Neural crest cell (in vitro differentiated cells): ENCODE measurements at regions not wholly inside any gene's neighbourhood (a gene's known extent, or its start where the extent isn't known, plus 50 kb on each side); places are given as distances from the start of the nearest gene placed in this dataset.

ENCODE experiments used
- DNase-seq: peaks from one replicate; pipeline ENCODE4 v3.0.0; 2021; ENCODE audit warnings: low read depth, mixed read lengths, low spot score
- H3K27ac Mint-ChIP-seq: one replicate; pipeline ENCODE4 v1.8.0; 2021; ENCODE audit warnings: mild to moderate bottlenecking, mixed read lengths; ENCODE audit not compliant: unreplicated experiment
- H3K27me3 Mint-ChIP-seq: 2 replicates; pipeline ENCODE4 v1.8.0; 2021; ENCODE audit warnings: low read depth, mild to moderate bottlenecking, mixed read lengths
- H3K36me3 Mint-ChIP-seq: 2 replicates; pipeline ENCODE4 v1.8.0; 2021; ENCODE audit warnings: low read depth, mild to moderate bottlenecking, mixed read lengths
- H3K4me1 Mint-ChIP-seq: 2 replicates; pipeline ENCODE4 v1.8.0; 2021; ENCODE audit warnings: mixed read lengths
- H3K4me3 Mint-ChIP-seq: one replicate; pipeline ENCODE4 v1.8.0; 2021; ENCODE audit warnings: mild to moderate bottlenecking, mixed read lengths
- H3K9me3 Mint-ChIP-seq: 2 replicates; pipeline ENCODE4 v1.8.0; 2021; ENCODE audit warnings: mixed read lengths
- CTCF ChIP-seq: fragments of 200-600 bp; sonication (generic); conservative IDR thresholded peaks from 2 replicates; pipeline ENCODE4 v1.5.0; 2021; ENCODE audit warnings: antibody characterized with exemption, mild to moderate bottlenecking

DNA sequence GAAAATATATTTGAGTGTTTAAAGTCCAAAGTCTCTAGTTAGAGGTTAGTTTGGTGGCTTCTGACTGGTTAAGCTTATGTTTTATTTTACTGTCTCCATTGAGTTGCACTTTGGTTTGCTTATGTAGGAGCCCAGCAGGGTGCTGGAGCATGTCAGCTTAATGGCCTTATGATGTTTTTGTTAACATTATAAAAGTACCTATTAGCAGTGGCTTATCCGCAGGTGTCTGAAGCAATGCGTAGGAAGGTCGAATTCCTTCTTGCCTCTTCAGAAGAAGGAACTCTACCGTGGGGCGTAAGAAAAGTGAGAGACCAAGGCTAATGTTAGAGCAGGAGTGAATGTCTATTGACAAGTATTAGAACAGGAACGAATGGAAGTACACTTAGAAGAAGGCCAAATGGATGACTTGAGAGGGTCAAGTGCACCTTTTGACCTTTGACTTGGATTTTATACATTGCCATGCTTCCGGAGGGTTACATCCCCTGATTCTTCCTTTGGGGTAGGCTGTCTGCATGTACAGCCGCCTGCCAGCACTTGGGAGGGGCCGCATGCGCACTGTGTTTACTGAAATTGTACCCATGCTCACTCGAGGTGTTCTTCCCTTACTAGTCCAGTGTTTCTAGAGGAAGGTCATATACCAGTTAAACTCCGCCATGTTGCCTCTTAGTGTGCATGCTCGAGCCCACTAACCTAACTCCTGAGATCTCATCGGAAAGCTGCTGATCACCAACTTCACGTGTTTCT, 793.9 kb upstream of the PCDH9 start:
- H3K9me3 Mint-ChIP-seq = peaks cover 6% of the 10 kb centered on the region
- H3K27me3 Mint-ChIP-seq = no peaks in the 10 kb centered on the region
- no peak for TF ChIP-seq CTCF
- DNase-seq = no peak
- no peaks in the 10 kb centered on the region for H3K4me1 Mint-ChIP-seq
- peaks cover 3% of the 10 kb centered on the region for H3K36me3 Mint-ChIP-seq
- no peak overlapping the region for H3K4me3 Mint-ChIP-seq
- H3K27ac Mint-ChIP-seq = no peak overlapping the region

- Mint-ChIP-seq H3K27me3 (no peaks in the 10 kb centered on the region), H3K4me3 (no peak overlapping the region)
- TF ChIP-seq CTCF = no peak
Observed at GRCh38 chr13:68019901-68020300, 789.8 kb upstream of the PCDH9 start.

GRCh38 chr13:68009546-68009945, 779.4 kb upstream of the PCDH9 start:
- Mint-ChIP-seq H3K4me1 (no peaks in the 10 kb centered on the region), H3K27ac (no peak overlapping the region), H3K4me3 (no peak overlapping the region), H3K9me3 (peaks cover 3% of the 10 kb centered on the region), H3K36me3 (no peaks in the 10 kb centered on the region), H3K27me3 (no peaks in the 10 kb centered on the region)
- DNase-seq = no peak
- TF ChIP-seq CTCF = no peak

More at GRCh38 chr13:68019901-68020300, 789.8 kb upstream of the PCDH9 start:
- H3K27ac Mint-ChIP-seq = no peak overlapping the region
- H3K36me3 Mint-ChIP-seq = peaks cover 3% of the 10 kb centered on the region
- no peaks in the 10 kb centered on the region for H3K4me1 Mint-ChIP-seq
- DNase-seq = no peak
- peaks cover 6% of the 10 kb centered on the region for H3K9me3 Mint-ChIP-seq

- Mint-ChIP-seq H3K4me3 (no peak overlapping the region), H3K27ac (no peak overlapping the region), H3K4me1 (no peaks in the 10 kb centered on the region), H3K27me3 (no peaks in the 10 kb centered on the region), H3K9me3 (no peaks in the 10 kb centered on the region), H3K36me3 (no peaks in the 10 kb centered on the region)
- DNase-seq = no peak
- TF ChIP-seq CTCF = no peak
Observed at GRCh38 chr13:68007576-68007975, 777.4 kb upstream of the PCDH9 start.

GRCh38 chr13:67996101-67996500, 766.0 kb upstream of the PCDH9 start:
- H3K36me3 Mint-ChIP-seq = no peaks in the 10 kb centered on the region
- H3K27ac Mint-ChIP-seq = no peak overlapping the region
- H3K4me3 Mint-ChIP-seq = no peak overlapping the region
- DNase-seq = no peak
- peaks cover 2% of the 10 kb centered on the region for H3K9me3 Mint-ChIP-seq
- no peak for TF ChIP-seq CTCF
- no peaks in the 10 kb centered on the region for H3K4me1 Mint-ChIP-seq
- no peaks in the 10 kb centered on the region for H3K27me3 Mint-ChIP-seq
